Psoas muscle (tissue), 7 donors: ENCODE measurements at regions not wholly inside any gene's neighbourhood (a gene's known extent, or its start where the extent isn't known, plus 50 kb on each side); places are given as distances from the start of the nearest gene placed in this dataset.

ENCODE experiments used
- ATAC-seq, 4 donors: fragments of 200-7000 bp; cut with Tn5 transposase; one replicate each; pipeline ENCODE4 v1.9.1; 2020; ENCODE audit warnings: moderate library complexity in 3 of 4, mild to moderate bottlenecking in 2 of 4
- DNase-seq, 2 donors: peaks; one replicate each; pipeline ENCODE4 v3.0.0-alpha.2; 2020
- H3K27ac ChIP-seq: fragments of 200-600 bp; one replicate; pipeline ENCODE4 v1.8.0; 2022
- H3K27me3 ChIP-seq, 3 donors: fragments of 200-600 bp in 1 of 3; one replicate each; pipeline versions ENCODE4 v1.6.1 to v1.8.0; 2013 to 2022; ENCODE audit warnings: low read length in 2 of 3, mild to moderate bottlenecking in 2 of 3, moderate library complexity in 1 of 3; ENCODE audit not compliant: insufficient read depth in 3 of 3
- H3K36me3 ChIP-seq, 2 donors: fragments of 200-600 bp in 1 of 2; one replicate each; pipeline versions ENCODE4 v1.6.1 to v1.8.0; 2013 to 2022; ENCODE audit warnings: low read depth in 1 of 2, mild to moderate bottlenecking in 1 of 2, moderate library complexity in 1 of 2; ENCODE audit not compliant: insufficient read depth in 1 of 2
- H3K4me1 ChIP-seq: fragments of 200-600 bp; one replicate; pipeline ENCODE4 v1.8.0; 2022
- H3K4me3 ChIP-seq: fragments of 200-600 bp; one replicate; pipeline ENCODE4 v1.8.0; 2022; ENCODE audit warnings: mild to moderate bottlenecking
- H3K9me3 ChIP-seq: fragments of 200-600 bp; one replicate; pipeline ENCODE4 v1.8.0; 2022
- WGBS, 3 donors: extraction: QIAGEN DNeasy Blood & Tissue Kit; methylation state at CpG; one replicate each; pipeline versions ENCODE4 v1.1.6 to v1.1.7; 2013; 5-methylcytosine and 5-hydroxymethylcytosine counted together
- intact Hi-C, 2 donors: fragments of 100-400 bp; cut with DNase I; formaldehyde crosslinking; loops; one replicate each; pipeline versions ENCODE4 v1.11.0 to v1.14.2; 2022
- TF ChIP-seq, protein P1 (sequence below): fragments of 200-600 bp; IDR thresholded peaks from one replicate; pipeline ENCODE4 v1.8.0; 2022; ENCODE audit warnings: antibody characterized with exemption
- donor health status: healthy with polysubstance abuse.
- donor health status: DM: no; HTN: no; CAD: no; lungs with moderate emphysema.
- donor health status: Bipolar disorder and iron deficiency.
- donor health status: healthy.
- donor health status: DM: yes; HTN: yes; CAD: no.
- donor health status: DM: no; HTN: no; CAD: no.
- donor health status: DM: yes; HTN: yes; CAD: no.

DNA sequence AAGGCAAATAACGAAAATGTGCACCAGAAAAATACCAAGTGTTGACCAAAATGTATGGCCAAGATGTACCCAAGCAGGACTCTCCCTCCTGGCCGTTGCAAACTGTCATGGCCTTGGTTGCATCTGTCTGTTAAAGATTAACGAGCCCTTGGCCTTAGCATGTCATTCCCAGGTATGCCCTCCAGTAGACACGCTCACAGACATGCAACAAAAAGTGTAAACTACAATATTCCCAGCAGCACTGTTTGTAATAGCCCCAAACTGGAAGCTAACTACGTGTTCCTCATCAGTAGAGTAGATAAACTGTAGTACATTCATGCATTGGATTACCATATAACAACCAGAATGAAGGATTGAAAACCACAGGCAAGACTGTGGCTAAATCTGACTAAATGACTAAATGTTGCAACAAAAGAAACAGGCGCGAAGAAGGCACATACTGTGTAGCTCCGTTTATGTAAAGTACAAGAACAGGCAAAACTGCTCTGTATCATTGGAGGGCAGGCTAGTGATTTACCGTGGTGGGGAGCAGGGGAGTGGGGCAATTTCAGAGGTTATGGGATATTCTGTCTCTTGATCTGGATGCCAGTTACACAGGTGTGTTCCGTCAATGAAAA lies 232.8 kb upstream of the DIO3 start:
- intact Hi-C loops: no loop called here
- Histone ChIP-seq H3K9me3 (peaks cover 4% of the 10 kb centered on the region), H3K36me3 (no peaks in the 10 kb centered on the region), H3K4me3 (no peak overlapping the region), H3K27me3 (no peaks in the 10 kb centered on the region), H3K27ac (no peak overlapping the region), H3K4me1 (no peaks in the 10 kb centered on the region)
- ATAC-seq: no peak
- no peak for DNase-seq
- TF ChIP-seq, protein P1, sequence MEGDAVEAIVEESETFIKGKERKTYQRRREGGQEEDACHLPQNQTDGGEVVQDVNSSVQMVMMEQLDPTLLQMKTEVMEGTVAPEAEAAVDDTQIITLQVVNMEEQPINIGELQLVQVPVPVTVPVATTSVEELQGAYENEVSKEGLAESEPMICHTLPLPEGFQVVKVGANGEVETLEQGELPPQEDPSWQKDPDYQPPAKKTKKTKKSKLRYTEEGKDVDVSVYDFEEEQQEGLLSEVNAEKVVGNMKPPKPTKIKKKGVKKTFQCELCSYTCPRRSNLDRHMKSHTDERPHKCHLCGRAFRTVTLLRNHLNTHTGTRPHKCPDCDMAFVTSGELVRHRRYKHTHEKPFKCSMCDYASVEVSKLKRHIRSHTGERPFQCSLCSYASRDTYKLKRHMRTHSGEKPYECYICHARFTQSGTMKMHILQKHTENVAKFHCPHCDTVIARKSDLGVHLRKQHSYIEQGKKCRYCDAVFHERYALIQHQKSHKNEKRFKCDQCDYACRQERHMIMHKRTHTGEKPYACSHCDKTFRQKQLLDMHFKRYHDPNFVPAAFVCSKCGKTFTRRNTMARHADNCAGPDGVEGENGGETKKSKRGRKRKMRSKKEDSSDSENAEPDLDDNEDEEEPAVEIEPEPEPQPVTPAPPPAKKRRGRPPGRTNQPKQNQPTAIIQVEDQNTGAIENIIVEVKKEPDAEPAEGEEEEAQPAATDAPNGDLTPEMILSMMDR: no peak
- WGBS, 3 donors: 62 to 76% (median 74%) methylated on average over 10 of the region's 10 CpGs

- no peak overlapping the region for H3K4me3 ChIP-seq
- no peaks in the 10 kb centered on the region for H3K4me1 ChIP-seq
- intact Hi-C loops: no loop called here
- H3K9me3 ChIP-seq: no peaks in the 10 kb centered on the region
- no peak for ATAC-seq
- no peak for DNase-seq
- TF ChIP-seq, protein P1: no peak
- H3K27ac ChIP-seq: no peak overlapping the region
- no peaks in the 10 kb centered on the region for H3K36me3 ChIP-seq
- H3K27me3 ChIP-seq: no peaks in the 10 kb centered on the region
- 88 to 89% (median 89%) methylated on average over 22 of the region's 22 CpGs for WGBS, 3 donors
Observed at GRCh38 chr14:101330416-101331140, 230.7 kb upstream of the DIO3 start.

GRCh38 chr14:101331141-101331525 lies 230.2 kb upstream of the DIO3 start:
- TF ChIP-seq, protein P1: no peak
- Histone ChIP-seq H3K4me3 (no peak overlapping the region), H3K9me3 (no peaks in the 10 kb centered on the region), H3K27ac (no peak overlapping the region), H3K4me1 (no peaks in the 10 kb centered on the region), H3K27me3 (no peaks in the 10 kb centered on the region), H3K36me3 (no peaks in the 10 kb centered on the region)
- DNase-seq (no peak), ATAC-seq (no peak)
- intact Hi-C loops: no loop called here
- WGBS, 3 donors: 76 to 86% (median 86%) methylated on average over 10 of the region's 10 CpGs

DNA sequence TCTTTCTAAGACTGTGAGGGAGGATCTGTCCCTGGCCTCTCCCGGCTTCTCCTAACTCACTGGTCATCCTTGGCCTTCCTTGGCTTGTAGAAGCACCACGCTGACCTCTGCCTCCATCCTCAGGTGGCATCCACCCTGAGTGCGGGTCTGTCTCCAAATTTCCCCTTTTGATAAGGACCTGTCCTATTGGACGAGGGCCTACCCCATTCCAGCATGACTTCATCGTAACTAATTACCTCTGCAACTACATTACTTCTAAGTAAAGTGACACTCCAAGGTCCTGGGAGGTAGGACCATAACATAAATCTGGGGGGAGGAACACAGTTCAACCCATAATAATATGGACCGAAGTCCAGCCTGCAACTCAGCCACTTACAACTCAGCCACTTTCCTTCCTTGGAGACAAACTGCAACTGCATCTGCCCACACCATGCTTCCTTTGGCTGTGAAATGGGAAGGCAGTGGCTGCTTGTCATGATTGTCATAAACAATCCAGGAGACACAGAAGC lies 229.6 kb upstream of the DIO3 start:
- 86 to 90% (median 88%) methylated on average over 6 of the region's 6 CpGs for WGBS, 3 donors
- DNase-seq: no peak
- Histone ChIP-seq H3K36me3 (no peaks in the 10 kb centered on the region), H3K27me3 (no peaks in the 10 kb centered on the region), H3K9me3 (no peaks in the 10 kb centered on the region), H3K4me1 (no peaks in the 10 kb centered on the region), H3K27ac (no peak overlapping the region), H3K4me3 (no peak overlapping the region)
- ATAC-seq: no peak
- TF ChIP-seq, protein P1: no peak
- intact Hi-C loops: no loop called here
